WTC11 (cell line): ENCODE measurements at regions not wholly inside any gene's neighbourhood (a gene's known extent, or its start where the extent isn't known, plus 50 kb on each side); places are given as distances from the start of the nearest gene placed in this dataset.

Source experiments
- ATAC-seq: fragments of 200-7000 bp; cut with Tn5 transposase; 2 replicates; pipeline ENCODE4 v1.10.0; 2021; ENCODE audit warnings: mild to moderate bottlenecking, moderate library complexity
- CTCF ChIA-PET: fragments of 300-600 bp; sonication (Branson Sonifier 250); formaldehyde crosslinking; loops from one replicate; lab custom pipeline; 2021; ENCODE audit warnings: antibody characterized with exemption; lab: Charles Lee
- POLR2A ChIA-PET: fragments of 350-600 bp; sonication (Branson Sonifier 250); formaldehyde crosslinking; loops from one replicate; lab custom pipeline; 2021; ENCODE audit warnings: antibody characterized with exemption; lab: Charles Lee
- DNase-seq: peaks from one replicate; pipeline ENCODE4 v3.0.0; 2021; ENCODE audit warnings: low spot score
- H3K27ac Mint-ChIP-seq: 2 replicates; pipeline ENCODE4 v1.8.0; 2021; ENCODE audit warnings: mixed read lengths
- H3K27me3 Mint-ChIP-seq: 2 replicates; pipeline ENCODE4 v1.8.0; 2021; ENCODE audit warnings: low read depth, mild to moderate bottlenecking, moderate library complexity, mixed read lengths
- H3K36me3 Mint-ChIP-seq: 2 replicates; pipeline ENCODE4 v1.8.0; 2021; ENCODE audit warnings: mixed read lengths
- H3K4me1 Mint-ChIP-seq: 2 replicates; pipeline ENCODE4 v1.8.0; 2022; ENCODE audit warnings: mixed read lengths
- H3K4me3 Mint-ChIP-seq: 2 replicates; pipeline ENCODE4 v1.8.0; 2021; ENCODE audit warnings: mild to moderate bottlenecking, moderate library complexity, mixed read lengths
- H3K9me3 Mint-ChIP-seq: 2 replicates; pipeline ENCODE4 v1.8.0; 2021; ENCODE audit warnings: mixed read lengths
- E2F5 ChIP-seq: sonication (generic); formaldehyde crosslinking; IDR thresholded peaks from 2 replicates; pipeline ENCODE4 v1.8.1; 2022; ENCODE audit warnings: mild to moderate bottlenecking, moderate library complexity, missing genetic modification reagents
- EMX1 ChIP-seq: fragments of 250-450 bp; sonication (Bioruptor Pico); IDR thresholded peaks from 2 replicates; pipeline ENCODE4 v1.8.0; 2021; ENCODE audit warnings: mild to moderate bottlenecking
- GTF2I ChIP-seq: fragments of 250-450 bp; sonication (Bioruptor Pico); conservative IDR thresholded peaks from 2 replicates; pipeline ENCODE4 v1.4.0; 2021; ENCODE audit warnings: mild to moderate bottlenecking
- MAX ChIP-seq: sonication (generic); formaldehyde crosslinking; IDR thresholded peaks from 2 replicates; pipeline ENCODE4 v1.8.0; 2022; ENCODE audit warnings: mild to moderate bottlenecking, missing genetic modification reagents
- NFYB ChIP-seq: sonication (generic); formaldehyde crosslinking; conservative IDR thresholded peaks from 2 replicates; pipeline ENCODE4 v1.8.0; 2022; ENCODE audit warnings: low read depth, missing genetic modification reagents
- NR3C1 ChIP-seq: sonication (generic); formaldehyde crosslinking; conservative IDR thresholded peaks from 2 replicates; pipeline ENCODE4 v1.8.1; 2023; ENCODE audit warnings: low read depth, mild to moderate bottlenecking, missing genetic modification reagents
- PRDM15 ChIP-seq: sonication (generic); formaldehyde crosslinking; IDR thresholded peaks from 2 replicates; pipeline ENCODE4 v1.8.0; 2022; ENCODE audit warnings: missing genetic modification reagents
- PREB ChIP-seq: sonication (generic); formaldehyde crosslinking; IDR thresholded peaks from 2 replicates; pipeline ENCODE4 v1.8.1; 2022; ENCODE audit warnings: mild to moderate bottlenecking, missing genetic modification reagents, moderate library complexity, borderline replicate concordance
- SP1 ChIP-seq: sonication (generic); formaldehyde crosslinking; conservative IDR thresholded peaks from 2 replicates; pipeline ENCODE4 v1.8.1; 2022; ENCODE audit warnings: missing genetic modification reagents
- ZNF138 ChIP-seq: sonication (generic); formaldehyde crosslinking; conservative IDR thresholded peaks from 2 replicates; pipeline ENCODE4 v1.8.1; 2022; ENCODE audit warnings: mild to moderate bottlenecking, moderate library complexity, missing genetic modification reagents
- ZNF232 ChIP-seq: sonication (generic); formaldehyde crosslinking; IDR thresholded peaks from 2 replicates; pipeline ENCODE4 v1.8.0; 2022; ENCODE audit warnings: mild to moderate bottlenecking, missing genetic modification reagents
- ZNF396 ChIP-seq: fragments of 250-450 bp; sonication (Bioruptor Pico); IDR thresholded peaks from 2 replicates; pipeline ENCODE4 v1.8.0; 2021; ENCODE audit warnings: mild to moderate bottlenecking, moderate library complexity, borderline replicate concordance
- ZNF425 ChIP-seq: fragments of 250-450 bp; sonication (Bioruptor Pico); conservative IDR thresholded peaks from 2 replicates; pipeline ENCODE4 v1.9.0; 2021; ENCODE audit warnings: mild to moderate bottlenecking

GRCh38 chr13:81133066-81133465, 792.1 kb upstream of the SPRY2 start:
- ATAC-seq (no peak), DNase-seq (no peak)
- TF ChIP-seq NFYB (CRISPR knock-in tag) = no peak
- no peak for TF ChIP-seq EMX1
- TF ChIP-seq E2F5 (CRISPR knock-in tag) = no peak
- no peak for TF ChIP-seq ZNF425
- Mint-ChIP-seq H3K4me1 (peaks cover 11% of the 10 kb centered on the region), H3K36me3 (peaks cover 22% of the 10 kb centered on the region), H3K4me3 (no peak overlapping the region), H3K27me3 (no peaks in the 10 kb centered on the region; the same call in 1 of the 2 replicates), H3K9me3 (peaks cover 29% of the 10 kb centered on the region), H3K27ac (no peak overlapping the region)
- POLR2A ChIA-PET = no interaction called here
- CTCF ChIA-PET = no interaction called here

- no peaks in the 10 kb centered on the region for H3K27me3 Mint-ChIP-seq
- H3K27ac Mint-ChIP-seq = no peak overlapping the region
- ATAC-seq = no peak
- no peaks in the 10 kb centered on the region for H3K9me3 Mint-ChIP-seq
- CTCF ChIA-PET = no interaction called here
- DNase-seq = no peak
- POLR2A ChIA-PET = no interaction called here
- no peaks in the 10 kb centered on the region for H3K36me3 Mint-ChIP-seq
- no peaks in the 10 kb centered on the region for H3K4me1 Mint-ChIP-seq
- H3K4me3 Mint-ChIP-seq = no peak overlapping the region
- TF ChIP-seq MAX (CRISPR knock-in tag) = no peak
These were observed 776.5 kb upstream of the SPRY2 start for GRCh38 chr13:81117416-81117815.

GRCh38 chr13:81116461-81117282, 775.7 kb upstream of the SPRY2 start:
- no peaks in the 10 kb centered on the region for H3K27me3 Mint-ChIP-seq
- no peaks in the 10 kb centered on the region for H3K4me1 Mint-ChIP-seq
- ChIA-PET CTCF (no interaction called here), POLR2A (no interaction called here)
- H3K9me3 Mint-ChIP-seq = no peaks in the 10 kb centered on the region
- no peak overlapping the region for H3K4me3 Mint-ChIP-seq
- no peak overlapping the region for H3K27ac Mint-ChIP-seq
- TF ChIP-seq E2F5 (CRISPR knock-in tag) (no peak), SP1 (no peak), PRDM15 (CRISPR knock-in tag) (no peak), GTF2I (no peak), ZNF396 (CRISPR knock-in tag) (no peak), NR3C1 (no peak), PREB (CRISPR knock-in tag) (no peak), ZNF138 (no peak), ZNF232 (no peak)
- H3K36me3 Mint-ChIP-seq = no peaks in the 10 kb centered on the region
- no peak for DNase-seq
- ATAC-seq = no peak
